NCI-H1417 treated with DMSO at 0.1 percent for 48 hours (cell line): ENCODE measurements at regions not wholly inside any gene's neighbourhood (a gene's known extent, or its start where the extent isn't known, plus 50 kb on each side); places are given as distances from the start of the nearest gene placed in this dataset.
"Not testable (repeated sequence)": the region's sequence is repeated elsewhere in the genome, so short reads cannot be mapped to it uniquely, and the experiment has no call there.

ENCODE experiments used
- DNase-seq: peaks from one replicate; lab custom pipeline; 2025; lab: John Stamatoyannopoulos, UW

- DNase-seq = no peak
Observed at GRCh38 chr4:188956566-188956965, 817.3 kb downstream of the TRIML1 start.

- no peak for DNase-seq
Observed at GRCh38 chr4:188958346-188958745, 819.1 kb downstream of the TRIML1 start.

- no peak for DNase-seq
Observed at GRCh38 chr4:188959424-188959823, 820.2 kb downstream of the TRIML1 start.

- DNase-seq = no peak
Observed at GRCh38 chr4:188960411-188961093, 821.3 kb downstream of the TRIML1 start.

GRCh38 chr4:188971125-188971524 is 831.9 kb downstream of the TRIML1 start:
- no peak for DNase-seq

- no peak for DNase-seq
Observed at GRCh38 chr4:188975271-188975670, 836.0 kb downstream of the TRIML1 start.

- DNase-seq = peak; percentile 31
Observed at GRCh38 chr4:188976644-188977115, 837.4 kb downstream of the TRIML1 start.

GRCh38 chr4:188977232-188977631 is 838.0 kb downstream of the TRIML1 start:
- DNase-seq = not testable (repeated sequence)

- DNase-seq = no peak
Observed at GRCh38 chr4:188984518-188984917, 845.3 kb downstream of the TRIML1 start.

GRCh38 chr4:188986271-188986689 is 847.0 kb downstream of the TRIML1 start:
- no peak for DNase-seq

- no peak for DNase-seq
Observed at GRCh38 chr4:188987011-188987410, 847.8 kb downstream of the TRIML1 start.

- DNase-seq = no peak
Observed at GRCh38 chr4:188988131-188988530, 848.9 kb downstream of the TRIML1 start.

- DNase-seq = no peak
Observed at GRCh38 chr4:188989371-188989770, 850.1 kb downstream of the TRIML1 start.

GRCh38 chr4:188992706-188993105 is 853.5 kb downstream of the TRIML1 start:
- DNase-seq = no peak

GRCh38 chr4:188993871-188994270 is 854.6 kb downstream of the TRIML1 start:
- no peak for DNase-seq

GRCh38 chr4:189001283-189001970 is 862.2 kb downstream of the TRIML1 start:
- DNase-seq = no peak

GRCh38 chr4:189001971-189002450 is 862.8 kb downstream of the TRIML1 start:
- DNase-seq = no peak

- DNase-seq = no peak
Observed at GRCh38 chr4:189002475-189002874, 863.2 kb downstream of the TRIML1 start.

GRCh38 chr4:189010452-189011217 is 871.4 kb downstream of the TRIML1 start:
- DNase-seq = not testable (repeated sequence)

- no peak for DNase-seq
Observed at GRCh38 chr4:189021831-189022230, 882.6 kb downstream of the TRIML1 start.

- no peak for DNase-seq
Observed at GRCh38 chr4:189022440-189023035, 883.3 kb downstream of the TRIML1 start.

GRCh38 chr4:189029976-189030504 is 890.8 kb downstream of the TRIML1 start:
- no peak for DNase-seq
